SK-N-SH (cell line): ENCODE measurements at regions not wholly inside any gene's neighbourhood (a gene's known extent, or its start where the extent isn't known, plus 50 kb on each side); places are given as distances from the start of the nearest gene placed in this dataset.

Experiments
- CTCF ChIA-PET: fragments of 300-600, 350-600 bp; formaldehyde crosslinking; extraction: SDS; loops from one replicate; lab custom pipeline; 2021; lab: Yijun Ruan, JAX
- POLR2A ChIA-PET: fragments of 350-600 bp; sonication (Branson Sonifier 250); formaldehyde crosslinking; extraction: SDS; loops from one replicate; lab custom pipeline; 2020; ENCODE audit warnings: antibody characterized with exemption, inconsistent platforms; lab: Yijun Ruan, JAX
- DNase-seq: peaks from one replicate; pipeline ENCODE4 v3.0.0; 2012
- H2AFZ ChIP-seq: fragments of 200-600 bp; sonication (generic); 2 replicates; pipeline ENCODE4 v1.8.1; 2016; ENCODE audit warnings: antibody characterized with exemption, mild to moderate bottlenecking, low read depth
- H3F3A ChIP-seq: fragments of 200-600 bp; sonication (generic); replicated peaks from 2 replicates; pipeline ENCODE3; 2016; ENCODE audit warnings: antibody characterized with exemption, mild to moderate bottlenecking; ENCODE audit not compliant: insufficient read depth
- H3K27ac ChIP-seq, 2 experiments: fragments of 200-500 bp in 1 of 2; fragments of 200-600 bp in 1 of 2; sonication (Bioruptor generic) in 1 of 2; sonication (generic), shearing (Covaris generic) in 1 of 2; 2 replicates each; pipeline versions ENCODE4 v1.5.1 to v1.6.1; 2014 to 2016; ENCODE audit warnings: low read depth in 2 of 2, inconsistent platforms in 1 of 2, low read length in 1 of 2, mild to moderate bottlenecking in 1 of 2, mixed read lengths in 1 of 2
- H3K27me3 ChIP-seq: fragments of 200-600 bp; sonication (generic), shearing (Covaris generic); 2 replicates; pipeline ENCODE4 v1.6.1; 2016; ENCODE audit warnings: mixed run types; ENCODE audit not compliant: insufficient read depth
- H3K36me3 ChIP-seq, 2 experiments: fragments of 200-500 bp in 1 of 2; fragments of 200-600 bp in 1 of 2; sonication (Bioruptor generic) in 1 of 2; sonication (generic) in 1 of 2; replicated peaks in 1 of 2; 2 replicates each; pipeline versions ENCODE3 to v1.5.1; 2014 to 2016; ENCODE audit warnings: low read length in 1 of 2, mild to moderate bottlenecking in 1 of 2; ENCODE audit not compliant: insufficient read depth in 2 of 2, control insufficient read depth in 1 of 2
- H3K4me1 ChIP-seq, 2 experiments: fragments of 200-500 bp in 1 of 2; fragments of 200-600 bp in 1 of 2; sonication (Bioruptor generic) in 1 of 2; sonication (generic), shearing (Covaris generic) in 1 of 2; 2 replicates each; pipeline versions ENCODE4 v1.5.1 to v1.6.1; 2014 to 2016; ENCODE audit warnings: low read depth in 1 of 2, low read length in 1 of 2, mixed run types in 1 of 2; ENCODE audit not compliant: insufficient read depth in 2 of 2, control insufficient read depth in 1 of 2
- H3K4me2 ChIP-seq: fragments of 200-600 bp; sonication (generic), shearing (Covaris generic); 2 replicates; pipeline ENCODE4 v1.6.1; 2017; ENCODE audit warnings: mixed run types
- H3K4me3 ChIP-seq, 2 experiments: fragments of 200-500 bp in 1 of 2; fragments of 200-600 bp in 1 of 2; sonication (Bioruptor generic) in 1 of 2; sonication (generic), shearing (Covaris generic) in 1 of 2; 2 replicates each; pipeline versions ENCODE4 v1.5.1 to v1.8.1; 2014 to 2016; ENCODE audit warnings: low read depth in 2 of 2, inconsistent platforms in 1 of 2, low read length in 1 of 2, mild to moderate bottlenecking in 1 of 2, mixed read lengths in 1 of 2, moderate library complexity in 1 of 2
- H3K79me2 ChIP-seq: fragments of 200-600 bp; sonication (generic); 2 replicates; pipeline ENCODE4 v1.8.1; 2017; ENCODE audit warnings: mild to moderate bottlenecking; ENCODE audit not compliant: insufficient read depth
- H3K9ac ChIP-seq: fragments of 200-600 bp; sonication (generic); 2 replicates; pipeline ENCODE4 v1.6.1; 2017; ENCODE audit warnings: mixed run types
- H3K9me2 ChIP-seq: fragments of 200-600 bp; sonication (generic); 2 replicates; pipeline ENCODE4 v1.6.1; 2017; ENCODE audit warnings: mixed run types
- H3K9me3 ChIP-seq: fragments of 200-600 bp; sonication (generic); 2 replicates; pipeline ENCODE4 v1.6.1; 2017; ENCODE audit warnings: mixed run types, mild to moderate bottlenecking, moderate library complexity
- H4K20me1 ChIP-seq: fragments of 200-600 bp; sonication (generic); 2 replicates; pipeline ENCODE4 v1.6.1; 2017; ENCODE audit warnings: mild to moderate bottlenecking, mixed run types; ENCODE audit not compliant: insufficient read depth
- CHD2 ChIP-seq: fragments of 150-350 bp; IDR thresholded peaks from 2 replicates; pipeline ENCODE4 v1.6.1; 2018; ENCODE audit warnings: low read length; ENCODE audit not compliant: partially characterized antibody
- ELF1 ChIP-seq: IDR thresholded peaks from 2 replicates; pipeline ENCODE4 v1.4.0; 2012
- EP300 ChIP-seq, 2 experiments: IDR thresholded peaks; 2 replicates each; pipeline versions ENCODE4 v1.4.0 to v1.6.1; 2012; ENCODE audit warnings: borderline replicate concordance in 1 of 2, low read depth in 1 of 2, low read length in 1 of 2
- FOSL2 ChIP-seq: IDR thresholded peaks from 2 replicates; pipeline ENCODE4 v1.4.0; 2012; ENCODE audit warnings: low read depth, mild to moderate bottlenecking, moderate library complexity, borderline replicate concordance
- GABPA ChIP-seq: IDR thresholded peaks from 2 replicates; pipeline ENCODE4 v1.4.0; 2012; ENCODE audit warnings: low read depth, mild to moderate bottlenecking
- GATA2 ChIP-seq: sonication (generic); formaldehyde crosslinking; IDR thresholded peaks from 2 replicates; pipeline ENCODE4 v1.5.0; 2020; ENCODE audit warnings: mild to moderate bottlenecking, missing genetic modification reagents
- MEF2A ChIP-seq: IDR thresholded peaks from 2 replicates; pipeline ENCODE4 v1.4.0; 2012; ENCODE audit warnings: low read depth, borderline replicate concordance
- MXI1 ChIP-seq: IDR thresholded peaks from 2 replicates; pipeline ENCODE4 v1.6.1; 2012; ENCODE audit warnings: mild to moderate bottlenecking, low read depth, low read length, improper control_type of control experiment
- NFIC ChIP-seq: IDR thresholded peaks from 2 replicates; pipeline ENCODE4 v1.4.0; 2012; ENCODE audit warnings: borderline replicate concordance
- NRF1 ChIP-seq: IDR thresholded peaks from 2 replicates; pipeline ENCODE4 v1.6.1; 2012; ENCODE audit warnings: low read depth, mild to moderate bottlenecking, low read length
- POLR2AphosphoS5 ChIP-seq: IDR thresholded peaks from 2 replicates; pipeline ENCODE4 v1.6.1; 2012; ENCODE audit warnings: low read depth, low read length
- RAD21 ChIP-seq: IDR thresholded peaks from 2 replicates; pipeline ENCODE4 v1.6.1; 2012; ENCODE audit warnings: mild to moderate bottlenecking, low read length
- YY1 ChIP-seq: IDR thresholded peaks from 2 replicates; pipeline ENCODE4 v1.4.0; 2012; ENCODE audit warnings: low read depth, mild to moderate bottlenecking
- WGBS: methylation state at CpG from one replicate; pipeline ENCODE4 v1.1.6; 2017; ENCODE audit warnings: low lambda C conversion rate; 5-methylcytosine and 5-hydroxymethylcytosine counted together
- TF ChIP-seq, protein P1 (sequence below): IDR thresholded peaks from 2 replicates; pipeline ENCODE4; 2012
- TF ChIP-seq, protein P2 (sequence below): IDR thresholded peaks from 2 replicates; pipeline ENCODE4 v1.6.1; 2012; ENCODE audit warnings: mild to moderate bottlenecking, low read depth, low read length, moderate library complexity
- TF ChIP-seq, protein P3 (sequence below): IDR thresholded peaks from 2 replicates; pipeline ENCODE4 v1.4.0; 2012; ENCODE audit warnings: low read depth

DNA sequence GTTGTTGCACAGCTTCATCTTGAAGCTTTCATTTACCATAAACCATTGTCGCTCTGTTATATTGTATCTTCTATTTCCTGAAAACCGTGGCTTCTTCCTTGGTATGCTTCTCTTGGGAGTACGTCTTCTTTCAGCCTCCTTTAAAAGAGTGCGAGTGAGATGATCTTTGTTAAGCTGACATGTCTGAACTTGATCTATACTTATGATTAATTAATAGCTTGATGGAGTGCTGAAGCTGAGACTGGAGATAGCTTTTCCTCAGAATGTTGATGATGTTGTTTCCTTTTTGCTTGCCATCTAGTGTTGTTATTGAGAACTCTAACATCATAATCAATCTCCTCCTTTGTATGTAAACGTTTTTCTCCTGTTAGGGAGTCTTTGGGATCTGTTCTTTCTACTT, 529.3 kb upstream of the SPRY2 start:
- no peak overlapping the region for H2AFZ ChIP-seq
- no peak overlapping the region for H3K27ac ChIP-seq
- no peaks in the 10 kb centered on the region for H3K9me3 ChIP-seq
- no peaks in the 10 kb centered on the region for H3K27me3 ChIP-seq
- H3K4me1 ChIP-seq, result no peaks in the 10 kb centered on the region
- TF ChIP-seq YY1 (no peak), FOSL2 (no peak), NRF1 (no peak), GATA2 (CRISPR knock-in tag) (no peak), GABPA (no peak), RAD21 (no peak), CHD2 (no peak), NFIC (no peak), MXI1 (no peak), EP300 (IDR thresholded peaks at IDR 0.05; ENCODE audit: borderline replicate concordance in 1 of 2, low read depth in 1 of 2, low read length in 1 of 2) (no peak), POLR2AphosphoS5 (no peak), ELF1 (no peak)
- TF ChIP-seq, protein P1, sequence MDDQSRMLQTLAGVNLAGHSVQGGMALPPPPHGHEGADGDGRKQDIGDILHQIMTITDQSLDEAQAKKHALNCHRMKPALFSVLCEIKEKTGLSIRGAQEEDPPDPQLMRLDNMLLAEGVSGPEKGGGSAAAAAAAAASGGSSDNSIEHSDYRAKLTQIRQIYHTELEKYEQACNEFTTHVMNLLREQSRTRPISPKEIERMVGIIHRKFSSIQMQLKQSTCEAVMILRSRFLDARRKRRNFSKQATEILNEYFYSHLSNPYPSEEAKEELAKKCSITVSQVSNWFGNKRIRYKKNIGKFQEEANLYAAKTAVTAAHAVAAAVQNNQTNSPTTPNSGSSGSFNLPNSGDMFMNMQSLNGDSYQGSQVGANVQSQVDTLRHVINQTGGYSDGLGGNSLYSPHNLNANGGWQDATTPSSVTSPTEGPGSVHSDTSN, result no peak
- TF ChIP-seq, protein P2, sequence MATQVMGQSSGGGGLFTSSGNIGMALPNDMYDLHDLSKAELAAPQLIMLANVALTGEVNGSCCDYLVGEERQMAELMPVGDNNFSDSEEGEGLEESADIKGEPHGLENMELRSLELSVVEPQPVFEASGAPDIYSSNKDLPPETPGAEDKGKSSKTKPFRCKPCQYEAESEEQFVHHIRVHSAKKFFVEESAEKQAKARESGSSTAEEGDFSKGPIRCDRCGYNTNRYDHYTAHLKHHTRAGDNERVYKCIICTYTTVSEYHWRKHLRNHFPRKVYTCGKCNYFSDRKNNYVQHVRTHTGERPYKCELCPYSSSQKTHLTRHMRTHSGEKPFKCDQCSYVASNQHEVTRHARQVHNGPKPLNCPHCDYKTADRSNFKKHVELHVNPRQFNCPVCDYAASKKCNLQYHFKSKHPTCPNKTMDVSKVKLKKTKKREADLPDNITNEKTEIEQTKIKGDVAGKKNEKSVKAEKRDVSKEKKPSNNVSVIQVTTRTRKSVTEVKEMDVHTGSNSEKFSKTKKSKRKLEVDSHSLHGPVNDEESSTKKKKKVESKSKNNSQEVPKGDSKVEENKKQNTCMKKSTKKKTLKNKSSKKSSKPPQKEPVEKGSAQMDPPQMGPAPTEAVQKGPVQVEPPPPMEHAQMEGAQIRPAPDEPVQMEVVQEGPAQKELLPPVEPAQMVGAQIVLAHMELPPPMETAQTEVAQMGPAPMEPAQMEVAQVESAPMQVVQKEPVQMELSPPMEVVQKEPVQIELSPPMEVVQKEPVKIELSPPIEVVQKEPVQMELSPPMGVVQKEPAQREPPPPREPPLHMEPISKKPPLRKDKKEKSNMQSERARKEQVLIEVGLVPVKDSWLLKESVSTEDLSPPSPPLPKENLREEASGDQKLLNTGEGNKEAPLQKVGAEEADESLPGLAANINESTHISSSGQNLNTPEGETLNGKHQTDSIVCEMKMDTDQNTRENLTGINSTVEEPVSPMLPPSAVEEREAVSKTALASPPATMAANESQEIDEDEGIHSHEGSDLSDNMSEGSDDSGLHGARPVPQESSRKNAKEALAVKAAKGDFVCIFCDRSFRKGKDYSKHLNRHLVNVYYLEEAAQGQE, result no peak
- TF ChIP-seq, protein P3, sequence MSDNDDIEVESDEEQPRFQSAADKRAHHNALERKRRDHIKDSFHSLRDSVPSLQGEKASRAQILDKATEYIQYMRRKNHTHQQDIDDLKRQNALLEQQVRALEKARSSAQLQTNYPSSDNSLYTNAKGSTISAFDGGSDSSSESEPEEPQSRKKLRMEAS, result no peak
- no peak overlapping the region for H3K4me2 ChIP-seq
- ChIA-PET CTCF (no interaction called here), POLR2A (no interaction called here)
- H4K20me1 ChIP-seq, result no peaks in the 10 kb centered on the region
- H3K9ac ChIP-seq, result no peak overlapping the region
- DNase-seq, result no peak
- no peaks in the 10 kb centered on the region for H3F3A ChIP-seq
- H3K79me2 ChIP-seq, result no peaks in the 10 kb centered on the region
- no peak overlapping the region for H3K4me3 ChIP-seq
- no peaks in the 10 kb centered on the region for H3K36me3 ChIP-seq
- WGBS, result 80% methylated on average over 5 of the region's 5 CpGs
- H3K9me2 ChIP-seq, result no peaks in the 10 kb centered on the region

DNA sequence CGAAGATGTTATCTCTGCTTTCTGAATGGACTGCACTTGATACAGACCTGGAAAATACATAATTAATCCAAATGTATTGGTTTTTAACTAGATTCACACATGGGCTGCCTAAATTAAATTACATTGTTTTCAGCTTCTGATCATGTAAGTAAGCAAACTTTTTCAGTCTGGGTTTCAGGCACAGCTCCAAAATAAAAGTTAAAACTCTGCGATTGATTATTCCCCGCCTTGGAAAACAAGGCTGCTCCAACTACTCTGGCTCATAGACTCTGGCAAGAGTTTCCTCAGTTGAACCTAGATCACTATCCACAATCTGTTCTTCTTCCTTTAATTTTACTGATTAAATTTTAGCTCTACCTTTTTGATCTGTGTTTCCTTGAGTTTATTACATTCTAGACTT, 526.0 kb upstream of the SPRY2 start:
- Histone ChIP-seq H4K20me1 (no peaks in the 10 kb centered on the region), H3K27ac (no peak overlapping the region), H2AFZ (no peak overlapping the region), H3K4me2 (no peak overlapping the region), H3K9ac (no peak overlapping the region), H3K4me3 (no peak overlapping the region), H3K79me2 (no peaks in the 10 kb centered on the region), H3K36me3 (no peaks in the 10 kb centered on the region), H3F3A (no peaks in the 10 kb centered on the region), H3K4me1 (no peaks in the 10 kb centered on the region), H3K27me3 (no peaks in the 10 kb centered on the region), H3K9me3 (no peaks in the 10 kb centered on the region), H3K9me2 (no peaks in the 10 kb centered on the region)
- POLR2A ChIA-PET, result no interaction called here
- TF ChIP-seq FOSL2 (no peak), NFIC (no peak), POLR2AphosphoS5 (no peak), MEF2A (no peak), EP300 (IDR thresholded peaks at IDR 0.05; ENCODE audit: borderline replicate concordance in 1 of 2, low read depth in 1 of 2, low read length in 1 of 2) (no peak)
- CTCF ChIA-PET, result no interaction called here
- DNase-seq, result no peak
- 86% methylated on average over 3 of the region's 3 CpGs for WGBS
